22Rv1 (cell line): ENCODE measurements at regions not wholly inside any gene's neighbourhood (a gene's known extent, or its start where the extent isn't known, plus 50 kb on each side); places are given as distances from the start of the nearest gene placed in this dataset.
"Not testable (repeated sequence)": the region's sequence is repeated elsewhere in the genome, so short reads cannot be mapped to it uniquely, and the experiment has no call there.

Source experiments
- H3K27ac ChIP-seq: fragments of 450-650 bp; 2 replicates; pipeline ENCODE4 v1.5.1; 2017
- ZFX ChIP-seq: fragments of 450-650 bp; IDR thresholded peaks from 2 replicates; pipeline ENCODE4 v1.6.1; 2017; ENCODE audit warnings: antibody characterized with exemption, borderline replicate concordance
- TF ChIP-seq, protein P1 (sequence below): fragments of 450-650 bp; IDR thresholded peaks from 2 replicates; pipeline ENCODE4 v1.5.1; 2017; ENCODE audit warnings: mild to moderate bottlenecking

DNA sequence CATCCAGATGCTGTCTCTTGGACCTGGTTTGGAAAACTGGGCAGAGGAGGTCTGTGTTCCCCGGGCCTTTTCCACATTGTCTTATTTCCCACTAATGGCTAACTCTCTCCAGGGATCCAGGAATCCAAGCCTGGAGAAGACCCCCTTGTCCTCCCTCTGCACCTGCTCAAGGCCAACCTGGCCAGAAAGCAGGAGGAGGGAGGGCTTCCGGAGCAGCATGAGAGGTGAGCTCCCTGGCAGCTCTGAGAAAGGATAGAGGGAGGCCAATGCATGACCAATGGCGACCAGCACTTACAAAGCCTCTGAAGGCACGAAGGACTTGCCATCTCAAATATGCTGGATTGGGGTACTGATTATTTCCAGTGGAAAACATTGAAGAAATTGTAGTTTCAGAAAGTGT lies 445.0 kb upstream of the B3GAT1 start:
- no peak overlapping the region for H3K27ac ChIP-seq
- TF ChIP-seq, protein P1, sequence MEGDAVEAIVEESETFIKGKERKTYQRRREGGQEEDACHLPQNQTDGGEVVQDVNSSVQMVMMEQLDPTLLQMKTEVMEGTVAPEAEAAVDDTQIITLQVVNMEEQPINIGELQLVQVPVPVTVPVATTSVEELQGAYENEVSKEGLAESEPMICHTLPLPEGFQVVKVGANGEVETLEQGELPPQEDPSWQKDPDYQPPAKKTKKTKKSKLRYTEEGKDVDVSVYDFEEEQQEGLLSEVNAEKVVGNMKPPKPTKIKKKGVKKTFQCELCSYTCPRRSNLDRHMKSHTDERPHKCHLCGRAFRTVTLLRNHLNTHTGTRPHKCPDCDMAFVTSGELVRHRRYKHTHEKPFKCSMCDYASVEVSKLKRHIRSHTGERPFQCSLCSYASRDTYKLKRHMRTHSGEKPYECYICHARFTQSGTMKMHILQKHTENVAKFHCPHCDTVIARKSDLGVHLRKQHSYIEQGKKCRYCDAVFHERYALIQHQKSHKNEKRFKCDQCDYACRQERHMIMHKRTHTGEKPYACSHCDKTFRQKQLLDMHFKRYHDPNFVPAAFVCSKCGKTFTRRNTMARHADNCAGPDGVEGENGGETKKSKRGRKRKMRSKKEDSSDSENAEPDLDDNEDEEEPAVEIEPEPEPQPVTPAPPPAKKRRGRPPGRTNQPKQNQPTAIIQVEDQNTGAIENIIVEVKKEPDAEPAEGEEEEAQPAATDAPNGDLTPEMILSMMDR, result no peak
- no peak for TF ChIP-seq ZFX

DNA sequence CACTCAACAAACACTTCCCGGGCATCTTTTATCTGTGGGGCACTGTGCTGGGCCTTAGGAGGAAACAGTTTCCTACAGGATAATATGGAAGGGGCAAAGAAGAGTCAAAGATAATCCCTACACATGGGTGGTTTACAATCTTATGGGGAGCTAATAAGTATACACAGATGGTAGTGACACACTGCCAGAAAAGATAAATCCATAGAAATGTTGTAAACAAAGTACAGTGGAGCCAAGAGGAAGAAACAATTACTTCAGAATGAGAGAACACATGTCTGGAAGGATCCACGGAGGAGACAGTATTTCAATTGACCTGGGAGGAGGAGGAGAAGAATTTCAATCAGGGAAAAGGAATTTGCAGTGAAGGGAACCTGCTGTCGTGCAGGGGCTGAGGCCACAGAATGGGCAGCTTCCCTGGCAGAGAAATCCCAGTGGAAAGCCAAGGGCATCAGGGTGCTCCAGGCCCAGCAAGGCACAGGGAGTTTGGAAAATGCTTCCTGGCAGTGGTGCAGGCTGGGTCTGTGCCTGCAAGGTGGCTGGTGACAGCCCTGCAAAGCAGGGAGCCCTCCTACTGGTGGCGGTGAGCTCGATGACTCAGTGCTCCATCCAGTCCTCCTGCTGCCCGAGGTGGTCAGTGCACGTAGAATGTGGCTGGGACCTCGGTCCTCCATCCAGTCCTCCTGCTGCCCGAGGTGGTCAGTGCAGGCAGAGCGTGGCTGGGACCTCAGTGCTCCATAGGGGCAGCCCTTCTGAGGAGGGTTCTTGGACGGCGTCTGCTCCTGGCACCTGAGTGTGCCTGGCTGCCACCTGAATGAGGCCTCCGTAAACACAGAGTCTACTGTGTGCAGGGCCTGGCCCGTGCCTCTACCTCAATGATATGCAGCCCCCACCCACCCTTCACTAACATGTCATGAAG lies 444.3 kb upstream of the B3GAT1 start:
- no peak overlapping the region for H3K27ac ChIP-seq
- TF ChIP-seq ZFX, result no peak
- TF ChIP-seq, protein P1, result no peak

DNA sequence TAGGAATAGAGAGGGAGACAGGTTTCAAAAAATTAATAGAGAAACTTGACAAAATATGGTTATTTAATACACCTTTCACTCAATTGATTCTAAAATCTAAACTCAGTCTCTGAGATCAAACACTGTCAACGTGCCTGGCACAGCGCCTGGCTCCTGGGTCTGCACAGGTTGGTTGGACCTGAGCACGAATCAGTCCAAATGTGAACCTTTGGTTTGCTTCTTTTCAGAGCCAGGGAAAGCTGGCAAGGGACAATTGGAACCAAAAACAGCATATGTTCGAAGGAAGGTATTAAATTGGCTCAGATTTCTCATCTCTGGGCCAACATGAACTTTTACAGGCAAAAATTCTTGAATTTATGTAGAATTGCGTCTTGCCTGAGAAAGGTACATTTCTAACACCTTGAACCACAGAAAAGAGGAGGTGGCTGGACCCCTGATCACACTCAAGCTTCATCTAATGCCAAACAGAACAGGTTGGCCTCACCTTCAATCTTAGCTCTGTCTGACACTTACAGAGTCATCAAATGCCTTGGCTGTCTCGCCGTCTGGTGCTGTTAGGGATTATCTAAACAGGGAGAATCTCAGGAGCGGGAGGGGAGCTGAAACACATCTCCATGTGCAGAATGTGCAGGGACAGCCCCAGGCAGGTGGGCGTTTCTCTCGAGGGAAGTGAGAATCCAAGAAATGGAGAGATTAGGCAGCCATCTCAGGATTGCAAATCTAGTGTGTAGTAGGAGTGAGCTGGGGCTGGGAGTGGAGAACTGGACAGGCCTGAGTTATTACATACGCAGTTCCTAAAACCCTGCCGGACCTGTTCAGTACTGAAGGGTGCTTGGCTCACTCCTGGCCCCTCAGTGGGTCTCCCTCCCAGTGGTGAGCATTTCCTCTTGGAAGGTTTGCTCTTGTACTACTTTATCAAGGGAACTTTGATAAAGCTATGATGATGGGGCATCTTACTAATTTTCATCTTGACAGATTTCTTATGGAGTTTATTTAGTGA lies 442.2 kb upstream of the B3GAT1 start:
- TF ChIP-seq ZFX, result no peak
- TF ChIP-seq, protein P1, result no peak
- H3K27ac ChIP-seq, result no peak overlapping the region

DNA sequence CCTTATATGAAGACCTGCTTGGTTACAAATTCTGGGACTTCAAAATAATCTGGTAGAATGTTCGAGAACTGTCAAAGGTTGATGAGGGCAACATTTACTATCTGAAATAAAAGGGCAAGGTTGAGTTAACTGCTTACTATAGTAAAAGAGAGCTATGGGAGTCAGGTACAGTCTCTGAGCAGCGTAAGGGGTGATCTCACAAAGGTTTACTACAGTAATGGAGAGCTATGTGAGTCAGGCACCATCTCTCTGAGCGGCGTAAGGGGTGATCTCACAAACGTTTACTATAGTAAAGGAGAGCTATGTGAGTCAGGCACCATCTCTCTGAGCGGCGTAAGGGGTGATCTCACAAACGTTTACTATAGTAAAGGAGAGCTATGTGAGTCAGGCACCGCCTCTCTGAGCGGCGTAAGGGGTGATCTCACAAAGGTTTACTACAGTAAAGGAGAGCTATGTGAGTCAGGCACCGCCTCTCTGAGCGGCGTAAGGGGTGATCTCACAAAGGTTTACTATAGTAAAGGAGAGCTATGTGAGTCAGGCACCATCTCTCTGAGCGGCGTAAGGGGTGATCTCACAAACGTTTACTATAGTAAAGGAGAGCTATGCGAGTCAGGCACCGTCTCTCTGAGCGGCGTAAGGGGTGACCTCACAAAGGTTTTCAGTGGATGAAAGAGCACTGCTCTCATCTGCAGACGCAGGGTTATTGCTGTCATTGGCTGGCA lies 439.6 kb upstream of the B3GAT1 start:
- not testable (repeated sequence) for H3K27ac ChIP-seq

DNA sequence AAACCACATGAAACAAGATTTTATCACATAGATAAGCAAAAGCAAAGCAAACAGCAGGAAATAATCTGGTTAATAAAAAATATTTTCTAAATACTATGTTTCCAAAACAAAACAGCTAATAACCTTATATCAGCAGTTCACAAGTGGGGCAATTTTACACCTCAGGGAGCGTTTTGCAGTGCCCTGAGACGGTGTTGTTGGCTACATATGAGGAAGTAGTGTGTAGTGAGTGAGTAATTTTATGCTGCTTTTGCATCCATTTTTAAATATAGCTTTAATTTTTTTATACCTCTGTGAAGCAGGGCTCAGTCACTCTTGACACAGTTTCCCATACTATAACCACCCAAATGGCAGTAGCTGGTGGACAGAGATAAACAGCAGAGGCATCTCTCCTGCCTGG lies 438.5 kb upstream of the B3GAT1 start:
- no peak for TF ChIP-seq ZFX
- TF ChIP-seq, protein P1, result no peak

DNA sequence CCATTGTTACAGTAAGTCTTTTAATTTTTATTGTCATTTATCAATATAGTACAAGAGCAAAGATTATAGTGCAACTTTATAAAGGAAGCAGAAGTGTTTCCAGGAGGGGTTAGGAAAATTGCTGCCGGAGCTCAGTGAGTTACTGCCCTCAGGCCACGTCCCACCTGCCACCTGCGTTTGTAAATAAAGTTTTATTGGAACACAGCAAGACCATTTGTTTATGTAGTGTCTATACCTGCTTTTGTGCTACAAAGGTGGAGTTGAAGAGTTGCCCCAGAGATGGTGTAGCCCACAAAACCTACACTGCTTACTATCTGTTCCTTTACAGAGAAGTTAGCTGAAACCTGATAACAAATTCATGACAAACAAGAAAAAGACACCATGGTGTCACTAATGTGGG lies 437.8 kb upstream of the B3GAT1 start:
- TF ChIP-seq, protein P1, result no peak
- TF ChIP-seq ZFX, result no peak
- no peak overlapping the region for H3K27ac ChIP-seq

More for the DNA sequence above, 438.5 kb upstream of the B3GAT1 start:
- H3K27ac ChIP-seq, result no peak overlapping the region

DNA sequence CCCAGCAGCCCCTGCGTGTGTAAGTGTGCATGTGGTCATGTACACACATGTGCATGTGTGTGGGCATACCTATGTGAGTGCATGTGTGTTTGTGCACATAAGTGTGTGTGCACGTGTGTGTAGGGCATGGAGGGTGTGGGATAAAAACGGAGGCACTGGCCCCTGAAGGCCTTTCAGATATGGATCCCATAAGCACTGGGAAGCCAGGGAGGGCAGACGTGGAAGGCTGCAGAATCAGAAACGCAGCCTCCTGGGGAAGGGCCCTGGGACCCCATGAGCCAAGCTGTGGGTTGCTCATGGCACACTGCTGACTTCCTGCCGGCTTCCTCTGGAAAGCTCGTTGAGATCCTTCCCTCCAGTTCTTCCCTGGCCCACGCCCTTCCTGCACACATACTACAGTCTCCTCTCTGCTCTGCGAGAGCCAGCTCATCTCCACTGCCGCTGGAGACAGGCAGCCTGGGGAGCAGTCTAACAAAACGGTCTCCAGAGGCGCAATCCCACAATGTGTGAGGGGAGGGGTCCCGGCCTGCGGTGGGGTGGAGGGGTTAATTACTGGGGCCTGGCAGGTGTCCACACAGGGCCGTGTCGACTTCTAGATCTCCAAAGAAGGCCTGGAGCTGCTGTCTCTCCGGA lies 435.2 kb upstream of the B3GAT1 start:
- TF ChIP-seq, protein P1, result no peak
- no peak for TF ChIP-seq ZFX
- H3K27ac ChIP-seq, result no peak overlapping the region
